GM23248 (cell line): ENCODE measurements at regions not wholly inside any gene's neighbourhood (a gene's known extent, or its start where the extent isn't known, plus 50 kb on each side); places are given as distances from the start of the nearest gene placed in this dataset.
"Not testable (repeated sequence)": the region's sequence is repeated elsewhere in the genome, so short reads cannot be mapped to it uniquely, and the experiment has no call there.

Source experiments
- DNase-seq: peaks from one replicate; pipeline ENCODE4 v3.0.0-alpha.2; 2015
- H2AFZ ChIP-seq: fragments of 200-600 bp; sonication (generic); 2 replicates; pipeline ENCODE4 v1.6.1; 2016; ENCODE audit warnings: antibody characterized with exemption
- H3F3A ChIP-seq: fragments of 200-600 bp; sonication (generic); 2 replicates; pipeline ENCODE4 v1.6.1; 2016; ENCODE audit warnings: mild to moderate bottlenecking, antibody characterized with exemption, mixed run types; ENCODE audit not compliant: insufficient read depth
- H3K27ac ChIP-seq: fragments of 200-600 bp; sonication (generic); 2 replicates; pipeline ENCODE4 v1.5.1; 2016; ENCODE audit warnings: mild to moderate bottlenecking
- H3K27me3 ChIP-seq: fragments of 200-600 bp; sonication (generic); replicated peaks from 2 replicates; pipeline ENCODE4 v1.6.1; 2016; ENCODE audit warnings: mild to moderate bottlenecking; ENCODE audit not compliant: insufficient read depth
- H3K36me3 ChIP-seq: fragments of 200-600 bp; sonication (generic); 2 replicates; pipeline ENCODE4 v1.6.1; 2016; ENCODE audit warnings: low read depth, mild to moderate bottlenecking
- H3K4me1 ChIP-seq: fragments of 200-600 bp; sonication (generic); 2 replicates; pipeline ENCODE4 v1.6.1; 2016; ENCODE audit warnings: mild to moderate bottlenecking; ENCODE audit not compliant: insufficient read depth
- H3K4me2 ChIP-seq: fragments of 200-600 bp; sonication (generic); one replicate; pipeline ENCODE4 v1.6.1; 2016; ENCODE audit warnings: mild to moderate bottlenecking; ENCODE audit not compliant: unreplicated experiment
- H3K4me3 ChIP-seq: fragments of 200-600 bp; sonication (generic); 2 replicates; pipeline ENCODE4 v1.5.1; 2016; ENCODE audit warnings: mild to moderate bottlenecking
- H3K79me2 ChIP-seq: fragments of 200-600 bp; sonication (generic); 2 replicates; pipeline ENCODE4 v1.6.1; 2016; ENCODE audit warnings: mild to moderate bottlenecking; ENCODE audit not compliant: insufficient read depth
- H3K9ac ChIP-seq: fragments of 200-600 bp; sonication (generic); 2 replicates; pipeline ENCODE4 v1.6.1; 2016; ENCODE audit warnings: mild to moderate bottlenecking
- H3K9me2 ChIP-seq: fragments of 200-600 bp; sonication (generic); 2 replicates; pipeline ENCODE4 v1.6.1; 2016; ENCODE audit warnings: mixed run types, mild to moderate bottlenecking, moderate library complexity; ENCODE audit not compliant: insufficient read depth
- H3K9me3 ChIP-seq: fragments of 200-600 bp; sonication (generic); one replicate; pipeline ENCODE4 v1.6.1; 2017; ENCODE audit warnings: low read depth
- H4K20me1 ChIP-seq: fragments of 200-600 bp; sonication (generic); 2 replicates; pipeline ENCODE4 v1.6.0; 2016; ENCODE audit not compliant: insufficient read depth
- EZH2 ChIP-seq: fragments of 200-600 bp; sonication (generic); IDR thresholded peaks from 2 replicates; pipeline ENCODE4 v1.6.1; 2018; ENCODE audit warnings: antibody characterized with exemption, mild to moderate bottlenecking; ENCODE audit not compliant: insufficient read depth, poor library complexity, severe bottlenecking
- EZH2phosphoT487 ChIP-seq: fragments of 200-600 bp; sonication (generic); IDR thresholded peaks from 2 replicates; pipeline ENCODE4 v1.6.1; 2018; ENCODE audit warnings: antibody characterized with exemption, moderate library complexity, mild to moderate bottlenecking, low read depth; ENCODE audit not compliant: insufficient read depth
- WGBS, 2 experiments: methylation state at CpG; one replicate each; pipeline ENCODE4 v1.1.6; 2015 to 2017; ENCODE audit warnings: low lambda C conversion rate in 2 of 2, low coverage in 1 of 2; ENCODE audit errors: missing lambda C conversion rate in 2 of 2; 5-methylcytosine and 5-hydroxymethylcytosine counted together
- in situ Hi-C: fragments of 300-500 bp; cut with MboI; formaldehyde crosslinking; loops from 2 replicates; pipeline ENCODE4 v1.15.0; 2020

DNA sequence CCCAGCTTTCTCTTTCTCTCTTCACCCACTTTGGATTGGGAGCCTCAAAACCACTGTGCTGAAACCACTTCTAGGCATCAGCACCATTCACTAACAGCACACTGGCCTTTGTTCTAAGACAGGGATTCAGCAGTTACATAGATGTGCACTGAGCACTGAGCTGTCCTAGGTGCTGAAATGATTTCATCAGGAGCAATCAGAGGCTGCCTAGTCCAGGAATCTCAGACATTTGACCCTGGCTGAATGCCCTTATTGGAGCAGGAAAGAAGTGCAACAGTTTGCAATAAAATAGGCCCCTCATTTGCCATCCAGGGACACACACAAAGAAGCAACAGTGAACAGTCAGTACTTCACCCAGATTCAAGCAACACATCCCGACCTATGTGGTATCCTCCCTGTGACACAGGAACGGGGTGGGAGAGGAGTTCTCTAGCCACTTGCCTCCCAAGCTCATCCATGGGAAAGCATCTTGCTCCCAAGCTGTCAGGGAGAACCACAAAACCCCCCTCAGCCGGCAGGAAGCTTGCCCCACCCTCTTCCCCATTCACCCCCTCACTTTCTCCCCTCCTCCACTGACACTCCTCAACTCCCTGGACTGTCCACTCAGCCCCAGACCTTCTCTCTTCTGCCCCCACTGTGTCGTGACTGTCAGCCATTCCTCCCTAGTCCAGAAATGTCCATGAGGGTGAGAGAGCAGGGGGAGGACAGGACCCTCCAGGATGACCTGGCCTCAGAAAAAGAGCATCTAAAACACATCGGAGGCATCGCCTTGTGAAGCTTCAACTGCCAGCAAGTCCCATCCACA is 304.4 kb downstream of the PREX1 start:
- no peaks in the 10 kb centered on the region for H3K9me2 ChIP-seq
- no peak overlapping the region for H3K9ac ChIP-seq
- no peak for TF ChIP-seq EZH2
- TF ChIP-seq EZH2phosphoT487 = no peak
- whole genome bisulfite sequencing, 2 experiments = 28 to 37% methylated on average over 5 to 6 of the region's 6 CpGs
- no peak overlapping the region for H3K27ac ChIP-seq
- in situ Hi-C loops = no loop called here
- H3K9me3 ChIP-seq = no peaks in the 10 kb centered on the region
- H2AFZ ChIP-seq = no peak overlapping the region
- H3K36me3 ChIP-seq = no peaks in the 10 kb centered on the region
- H3F3A ChIP-seq = no peaks in the 10 kb centered on the region
- no peak overlapping the region for H3K4me2 ChIP-seq
- H4K20me1 ChIP-seq = no peaks in the 10 kb centered on the region
- no peaks in the 10 kb centered on the region for H3K79me2 ChIP-seq
- no peak overlapping the region for H3K4me3 ChIP-seq
- H3K27me3 ChIP-seq = no peaks in the 10 kb centered on the region
- peak; percentile 69 for DNase-seq
- no peaks in the 10 kb centered on the region for H3K4me1 ChIP-seq

DNA sequence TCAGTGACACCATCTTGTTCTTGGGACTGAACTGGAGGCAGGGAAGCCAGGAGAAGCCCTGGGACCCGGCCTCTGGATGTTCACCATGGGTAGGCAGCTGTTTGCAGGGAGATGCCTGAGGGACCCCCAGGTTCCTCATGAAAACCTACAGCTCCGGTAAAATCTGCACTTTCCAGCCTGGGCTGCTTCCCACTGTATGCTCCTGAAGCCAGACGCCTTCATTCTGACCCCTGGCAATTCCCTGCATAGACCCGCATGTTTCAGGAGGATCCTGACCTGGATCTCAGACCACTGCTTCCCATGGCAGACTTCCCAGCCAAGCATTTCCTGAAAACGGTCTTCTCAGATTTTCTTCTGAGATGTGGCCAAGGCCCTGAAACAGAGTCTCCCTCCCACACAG is 306.7 kb downstream of the PREX1 start:
- H3K27ac ChIP-seq = no peak overlapping the region
- no peaks in the 10 kb centered on the region for H3K79me2 ChIP-seq
- no peak overlapping the region for H2AFZ ChIP-seq
- H3K27me3 ChIP-seq = no peaks in the 10 kb centered on the region
- H3K4me1 ChIP-seq = no peaks in the 10 kb centered on the region
- TF ChIP-seq EZH2 = no peak
- no peak for TF ChIP-seq EZH2phosphoT487
- H3K36me3 ChIP-seq = no peaks in the 10 kb centered on the region
- no peaks in the 10 kb centered on the region for H3F3A ChIP-seq
- no peak overlapping the region for H3K4me3 ChIP-seq
- WGBS, 2 experiments = 35 to 51% methylated on average over 5 of the region's 5 CpGs
- no peaks in the 10 kb centered on the region for H4K20me1 ChIP-seq
- H3K9me3 ChIP-seq = no peaks in the 10 kb centered on the region
- no peaks in the 10 kb centered on the region for H3K9me2 ChIP-seq
- in situ Hi-C loops = no loop called here
- no peak overlapping the region for H3K4me2 ChIP-seq
- no peak overlapping the region for H3K9ac ChIP-seq
- DNase-seq = no peak

DNA sequence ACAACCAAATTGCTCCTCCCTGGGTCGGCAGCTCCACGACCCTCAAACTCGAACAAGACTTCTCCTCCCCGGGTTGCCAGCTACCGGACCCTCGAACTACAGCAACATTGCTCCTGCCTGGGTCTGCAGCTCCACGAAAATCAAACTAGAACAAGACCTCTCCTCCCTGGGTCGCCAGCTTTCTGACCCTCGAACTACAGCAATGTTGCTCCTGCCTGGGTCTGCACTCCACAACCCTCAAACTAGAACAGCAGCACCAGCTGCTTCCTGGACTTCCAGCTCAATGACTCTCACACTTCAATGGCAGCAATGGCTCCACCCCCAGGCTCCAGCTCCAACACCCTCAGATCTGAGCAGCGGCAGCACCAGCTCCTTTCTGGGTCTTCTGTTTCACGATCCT is 311.6 kb downstream of the PREX1 start:
- in situ Hi-C loops, H3K36me3 ChIP-seq, H3K9me2 ChIP-seq, H3K4me1 ChIP-seq, H3K4me2 ChIP-seq, H3K79me2 ChIP-seq, H3K9me3 ChIP-seq, DNase-seq, H3K4me3 ChIP-seq, H3K9ac ChIP-seq, H3K27me3 ChIP-seq, H3F3A ChIP-seq, H4K20me1 ChIP-seq, H3K27ac ChIP-seq, H2AFZ ChIP-seq: not testable (repeated sequence)
- WGBS, 2 experiments = 27 to 33% methylated on average over 11 of the region's 11 CpGs

DNA sequence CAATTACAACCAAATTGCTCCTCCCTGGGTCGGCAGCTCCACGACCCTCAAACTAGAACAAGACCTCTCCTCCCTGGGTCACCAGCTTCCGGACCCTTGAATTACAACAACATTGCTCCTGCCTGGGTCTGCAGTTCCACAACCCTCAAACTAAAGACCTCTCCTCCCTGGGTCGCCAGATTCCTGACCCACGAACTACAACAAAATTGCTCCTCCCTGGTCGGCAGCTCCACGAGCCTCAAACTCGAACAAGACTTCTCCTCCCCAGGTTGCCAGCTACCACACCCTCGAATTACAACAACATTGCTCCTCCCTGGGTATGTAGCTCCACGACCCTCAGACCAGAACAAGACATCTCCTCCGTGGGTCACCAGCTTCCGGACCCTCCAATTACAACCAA is 313.2 kb downstream of the PREX1 start:
- H3K9ac ChIP-seq, H3K4me1 ChIP-seq, H3K27me3 ChIP-seq, H3F3A ChIP-seq, H2AFZ ChIP-seq, H3K27ac ChIP-seq, H3K4me2 ChIP-seq, H3K9me3 ChIP-seq, H4K20me1 ChIP-seq, H3K36me3 ChIP-seq, in situ Hi-C loops, H3K9me2 ChIP-seq, H3K4me3 ChIP-seq, DNase-seq, H3K79me2 ChIP-seq: not testable (repeated sequence)
- 23 to 33% methylated on average over 9 to 10 of the region's 12 CpGs for WGBS, 2 experiments

DNA sequence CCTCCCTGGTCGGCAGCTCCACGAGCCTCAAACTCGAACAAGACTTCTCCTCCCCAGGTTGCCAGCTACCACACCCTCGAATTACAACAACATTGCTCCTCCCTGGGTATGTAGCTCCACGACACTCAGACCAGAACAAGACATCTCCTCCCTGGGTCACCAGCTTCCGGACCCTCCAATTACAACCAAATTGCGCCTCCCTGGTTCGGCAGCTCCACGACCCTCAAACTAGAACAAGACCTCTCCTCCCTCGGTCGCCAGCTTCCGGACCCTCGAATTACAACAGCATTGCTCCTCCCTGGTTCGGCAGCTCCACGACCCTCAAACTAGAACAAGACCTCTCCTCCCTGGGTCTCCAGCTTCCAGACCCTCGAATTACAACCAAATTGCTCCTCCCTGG is 315.3 kb downstream of the PREX1 start:
- H3K4me3 ChIP-seq, DNase-seq, H3K9me3 ChIP-seq, H3K27ac ChIP-seq, H3K4me2 ChIP-seq, H2AFZ ChIP-seq, H4K20me1 ChIP-seq, in situ Hi-C loops, H3K9ac ChIP-seq, H3K9me2 ChIP-seq, H3K79me2 ChIP-seq, H3K27me3 ChIP-seq, H3K36me3 ChIP-seq, H3K4me1 ChIP-seq, H3F3A ChIP-seq: not testable (repeated sequence)
- WGBS, 2 experiments = 36 to 51% methylated on average over 11 to 16 of the region's 16 CpGs

DNA sequence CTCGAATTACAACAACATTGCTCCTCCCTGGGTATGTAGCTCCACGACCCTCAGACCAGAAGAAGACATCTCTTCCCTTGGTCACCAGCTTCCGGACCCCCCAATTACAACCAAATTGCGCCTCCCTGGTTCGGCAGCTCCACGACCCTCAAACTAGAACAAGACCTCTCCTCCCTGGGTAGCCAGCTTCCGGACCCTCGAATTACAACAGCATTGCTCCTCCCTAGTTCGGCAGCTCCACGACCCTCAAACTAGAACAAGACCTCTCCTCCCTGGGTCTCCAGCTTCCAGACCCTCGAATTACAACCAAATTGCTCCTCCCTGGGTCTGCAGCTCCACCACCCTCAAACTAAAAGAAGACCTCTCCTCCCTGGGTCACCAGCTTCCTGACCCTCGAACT is 322.7 kb downstream of the PREX1 start:
- H3K4me1 ChIP-seq, H3K36me3 ChIP-seq, in situ Hi-C loops, H3K79me2 ChIP-seq, H2AFZ ChIP-seq, H3K9me2 ChIP-seq, H4K20me1 ChIP-seq, H3K4me2 ChIP-seq, H3K9ac ChIP-seq, DNase-seq, H3K27ac ChIP-seq, H3F3A ChIP-seq, H3K27me3 ChIP-seq, H3K4me3 ChIP-seq, H3K9me3 ChIP-seq: not testable (repeated sequence)
- WGBS, 2 experiments = 33 to 43% methylated on average over 11 to 12 of the region's 12 CpGs
